Endothelial cell of umbilical vein (primary cell): ENCODE measurements at regions not wholly inside any gene's neighbourhood (a gene's known extent, or its start where the extent isn't known, plus 50 kb on each side); places are given as distances from the start of the nearest gene placed in this dataset.

Experiments used
- BruUV-seq: library from RNA; stranded (reverse); fragments of 400-500 nt; replicated peaks from 2 replicates; lab custom pipeline; 2021; lab: Mats Ljungman, UMichigan
- CTCF ChIA-PET: fragments of 300-600, 350-600 bp; sonication (Branson Sonifier 250); formaldehyde crosslinking; loops from one replicate; lab custom pipeline; 2021; ENCODE audit warnings: antibody characterized with exemption, inconsistent platforms; lab: Charles Lee
- POLR2A ChIA-PET: fragments of 300-600, 350-600 bp; sonication (Branson Sonifier 250); formaldehyde crosslinking; loops from one replicate; lab custom pipeline; 2021; ENCODE audit warnings: antibody characterized with exemption, inconsistent platforms; lab: Charles Lee
- DNase-seq: peaks from one replicate; pipeline ENCODE4 v3.0.0-alpha.2; 2011; ENCODE audit warnings: low read depth, low spot score
- FAIRE-seq: peaks from 2 replicates; lab custom pipeline; 2011; peaks lifted over from hg19 to GRCh38; lab: Jason Lieb, UNC
- H2AFZ ChIP-seq: 2 replicates; pipeline ENCODE4 v1.6.0; 2012; ENCODE audit warnings: low read depth, low read length, control low read depth, inconsistent platforms
- H3K27ac ChIP-seq: 2 replicates; pipeline ENCODE4 v1.5.1; 2011; ENCODE audit warnings: low read depth, mild to moderate bottlenecking, control low read depth, low read length, moderate library complexity; ENCODE audit not compliant: insufficient read depth
- H3K27me3 ChIP-seq, 2 experiments: 2 replicates each; pipeline versions ENCODE4 v1.6.0 to v1.6.1; 2011; ENCODE audit warnings: low read length in 2 of 2, mixed read lengths in 1 of 2; ENCODE audit not compliant: control insufficient read depth in 2 of 2, insufficient read depth in 2 of 2
- H3K36me3 ChIP-seq, 2 experiments: 2 replicates in 1 of 2; 3 replicates in 1 of 2; pipeline ENCODE4 v1.5.1; 2011; ENCODE audit warnings: low read length in 2 of 2, mild to moderate bottlenecking in 1 of 2, moderate library complexity in 1 of 2; ENCODE audit not compliant: control insufficient read depth in 2 of 2, insufficient read depth in 2 of 2; ENCODE audit errors: extremely low read depth in 1 of 2
- H3K4me1 ChIP-seq: 3 replicates; pipeline ENCODE4 v1.5.1; 2011; ENCODE audit warnings: mild to moderate bottlenecking, low read length; ENCODE audit not compliant: control insufficient read depth, insufficient read depth; ENCODE audit errors: extremely low read depth
- H3K4me2 ChIP-seq: 2 replicates; pipeline ENCODE4 v1.6.1; 2011; ENCODE audit warnings: low read length, control low read depth, mixed read lengths; ENCODE audit not compliant: insufficient read depth
- H3K4me3 ChIP-seq, 3 experiments: fragments of 200-600 bp in 1 of 3; sonication (generic), shearing (Covaris generic) in 1 of 3; replicated peaks in 1 of 3; 2 replicates each; pipeline ENCODE4 v1.5.1; 2011 to 2016; ENCODE audit warnings: control low read depth in 3 of 3, low read length in 3 of 3, mild to moderate bottlenecking in 2 of 3, inconsistent platforms in 1 of 3, low read depth in 1 of 3, moderate library complexity in 1 of 3; ENCODE audit not compliant: insufficient read depth in 1 of 3
- H3K79me2 ChIP-seq: 2 replicates; pipeline ENCODE4 v1.6.0; 2012; ENCODE audit warnings: low read length, inconsistent platforms; ENCODE audit not compliant: control insufficient read depth, insufficient read depth
- H3K9ac ChIP-seq: replicated peaks from 2 replicates; pipeline ENCODE3; 2011; ENCODE audit warnings: low read length, control low read depth; ENCODE audit not compliant: insufficient read depth; ENCODE audit errors: extremely low read depth
- H3K9me1 ChIP-seq: replicated peaks from 3 replicates; pipeline ENCODE4 v1.6.0; 2011; ENCODE audit warnings: mild to moderate bottlenecking, low read length; ENCODE audit not compliant: control insufficient read depth, insufficient read depth; ENCODE audit errors: extremely low read depth
- H3K9me3 ChIP-seq: replicated peaks from 2 replicates; pipeline ENCODE4 v1.5.1; 2012; ENCODE audit warnings: low read length, inconsistent platforms; ENCODE audit not compliant: control insufficient read depth, insufficient read depth
- H4K20me1 ChIP-seq: replicated peaks from 2 replicates; pipeline ENCODE3; 2011; ENCODE audit warnings: mild to moderate bottlenecking, low read length; ENCODE audit not compliant: control insufficient read depth, insufficient read depth; ENCODE audit errors: extremely low read depth
- EZH2 ChIP-seq: IDR thresholded peaks from 2 replicates; pipeline ENCODE4 v1.6.1; 2012; ENCODE audit warnings: borderline replicate concordance, low read depth, mild to moderate bottlenecking, moderate library complexity, low read length, inconsistent platforms; ENCODE audit not compliant: severe bottlenecking
- FOS ChIP-seq: IDR thresholded peaks from 2 replicates; pipeline ENCODE4 v1.6.1; 2011; ENCODE audit warnings: mild to moderate bottlenecking, low read length, moderate library complexity, borderline replicate concordance; ENCODE audit not compliant: insufficient read depth
- GATA2 ChIP-seq: IDR thresholded peaks from 2 replicates; pipeline ENCODE4 v1.7.0; 2011; ENCODE audit warnings: low read depth, mild to moderate bottlenecking, moderate library complexity, mixed read lengths, low read length; ENCODE audit not compliant: insufficient read length, insufficient read depth
- JUN ChIP-seq: IDR thresholded peaks from 2 replicates; pipeline ENCODE4 v1.6.1; 2011; ENCODE audit warnings: borderline replicate concordance, low read depth; ENCODE audit not compliant: insufficient read length, insufficient read depth
- MAX ChIP-seq: IDR thresholded peaks from 2 replicates; pipeline ENCODE4 v1.6.1; 2011; ENCODE audit not compliant: insufficient read depth, insufficient read length
- MYC ChIP-seq: IDR thresholded peaks from one replicate; pipeline ENCODE4 v1.6.1; 2011; ENCODE audit warnings: mild to moderate bottlenecking, low read depth, low read length
- POLR2A ChIP-seq: IDR thresholded peaks from 2 replicates; pipeline ENCODE4 v1.6.1; 2012; ENCODE audit warnings: low read depth, mild to moderate bottlenecking, control low read depth, low read length
- POLR2AphosphoS5 ChIP-seq: IDR thresholded peaks from 2 replicates; pipeline ENCODE4 v1.6.1; 2012; ENCODE audit warnings: low read depth, mild to moderate bottlenecking, control low read depth, low read length, moderate library complexity; ENCODE audit not compliant: insufficient read depth
- dilution Hi-C: fragments of 300-500 bp; cut with MboI; formaldehyde crosslinking; loops from one replicate; pipeline ENCODE4 v1.15.0; 2019; ENCODE audit warnings: low sequenced_read_pairs; ENCODE audit not compliant: extremely low pct_ligation_motif_present
- intact Hi-C: fragments of 100-400 bp; cut with micrococcal nuclease; formaldehyde crosslinking; loops from one replicate; pipeline ENCODE4 v1.10.0; 2022
- TF ChIP-seq, protein P1 (sequence below), 2 donors: IDR thresholded peaks; 1 replicate in 1 of 2; 2 replicates in 1 of 2; pipeline ENCODE4 v1.5.1; 2011; ENCODE audit warnings: low read length in 2 of 2, mild to moderate bottlenecking in 2 of 2, moderate library complexity in 2 of 2, control low read depth in 1 of 2, inconsistent platforms in 1 of 2, low read depth in 1 of 2; ENCODE audit not compliant: insufficient read depth in 1 of 2; ENCODE audit errors: extremely low read depth in 1 of 2

DNA sequence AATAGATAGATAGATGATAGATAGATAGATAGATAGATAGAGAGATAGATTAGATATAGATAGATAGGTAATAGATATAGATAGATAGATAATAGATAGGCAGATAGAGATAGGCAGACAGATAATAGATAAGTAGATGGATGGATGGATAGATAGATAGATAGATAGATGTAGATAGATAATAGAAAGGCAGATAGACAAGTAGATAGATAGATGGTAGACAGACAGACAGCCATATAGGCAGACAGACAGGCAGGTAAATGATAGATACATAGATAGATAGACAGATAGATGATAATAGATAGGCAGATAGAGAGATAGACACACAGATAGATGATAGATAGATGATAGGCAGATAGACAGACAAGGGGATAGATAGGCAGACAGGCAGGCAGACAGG is 191.4 kb upstream of the TNRC6C start:
- DNase-seq (no peak), FAIRE-seq (no peak)
- Histone ChIP-seq H2AFZ (no peak overlapping the region), H3K4me1 (no peaks in the 10 kb centered on the region), H3K27ac (no peak overlapping the region), H3K79me2 (no peaks in the 10 kb centered on the region), H3K4me3 (no peak overlapping the region), H3K27me3 (no peaks in the 10 kb centered on the region), H4K20me1 (no peaks in the 10 kb centered on the region), H3K9me3 (no peaks in the 10 kb centered on the region), H3K9me1 (no peaks in the 10 kb centered on the region), H3K9ac (no peak overlapping the region), H3K36me3 (no peaks in the 10 kb centered on the region), H3K4me2 (no peak overlapping the region)
- intact Hi-C loops (no loop called here), dilution Hi-C loops (no loop called here)
- POLR2A ChIA-PET: no interaction called here
- TF ChIP-seq POLR2AphosphoS5: no peak
- no peak for TF ChIP-seq FOS
- no peak for TF ChIP-seq POLR2A
- TF ChIP-seq, protein P1, sequence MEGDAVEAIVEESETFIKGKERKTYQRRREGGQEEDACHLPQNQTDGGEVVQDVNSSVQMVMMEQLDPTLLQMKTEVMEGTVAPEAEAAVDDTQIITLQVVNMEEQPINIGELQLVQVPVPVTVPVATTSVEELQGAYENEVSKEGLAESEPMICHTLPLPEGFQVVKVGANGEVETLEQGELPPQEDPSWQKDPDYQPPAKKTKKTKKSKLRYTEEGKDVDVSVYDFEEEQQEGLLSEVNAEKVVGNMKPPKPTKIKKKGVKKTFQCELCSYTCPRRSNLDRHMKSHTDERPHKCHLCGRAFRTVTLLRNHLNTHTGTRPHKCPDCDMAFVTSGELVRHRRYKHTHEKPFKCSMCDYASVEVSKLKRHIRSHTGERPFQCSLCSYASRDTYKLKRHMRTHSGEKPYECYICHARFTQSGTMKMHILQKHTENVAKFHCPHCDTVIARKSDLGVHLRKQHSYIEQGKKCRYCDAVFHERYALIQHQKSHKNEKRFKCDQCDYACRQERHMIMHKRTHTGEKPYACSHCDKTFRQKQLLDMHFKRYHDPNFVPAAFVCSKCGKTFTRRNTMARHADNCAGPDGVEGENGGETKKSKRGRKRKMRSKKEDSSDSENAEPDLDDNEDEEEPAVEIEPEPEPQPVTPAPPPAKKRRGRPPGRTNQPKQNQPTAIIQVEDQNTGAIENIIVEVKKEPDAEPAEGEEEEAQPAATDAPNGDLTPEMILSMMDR (IDR thresholded peaks at IDR 0.05; ENCODE audit: extremely low read depth in 1 of 2, insufficient read depth in 1 of 2, low read depth in 1 of 2, low read length in 2 of 2): no peak
- no peak for TF ChIP-seq MYC
- no peak for TF ChIP-seq GATA2
- no peak for TF ChIP-seq MAX
- TF ChIP-seq EZH2: no peak
- TF ChIP-seq JUN: no peak
- CTCF ChIA-PET: no interaction called here
- no TSS peak for BruUV-seq
